DMS153 treated with DMSO at 0.1 percent for 48 hours (cell line): ENCODE measurements at regions not wholly inside any gene's neighbourhood (a gene's known extent, or its start where the extent isn't known, plus 50 kb on each side); places are given as distances from the start of the nearest gene placed in this dataset.
"Not testable (repeated sequence)": the region's sequence is repeated elsewhere in the genome, so short reads cannot be mapped to it uniquely, and the experiment has no call there.

Experiments used
- DNase-seq: peaks from one replicate; lab custom pipeline; 2025; ENCODE audit not compliant: unreplicated experiment; lab: John Stamatoyannopoulos, UW

DNA sequence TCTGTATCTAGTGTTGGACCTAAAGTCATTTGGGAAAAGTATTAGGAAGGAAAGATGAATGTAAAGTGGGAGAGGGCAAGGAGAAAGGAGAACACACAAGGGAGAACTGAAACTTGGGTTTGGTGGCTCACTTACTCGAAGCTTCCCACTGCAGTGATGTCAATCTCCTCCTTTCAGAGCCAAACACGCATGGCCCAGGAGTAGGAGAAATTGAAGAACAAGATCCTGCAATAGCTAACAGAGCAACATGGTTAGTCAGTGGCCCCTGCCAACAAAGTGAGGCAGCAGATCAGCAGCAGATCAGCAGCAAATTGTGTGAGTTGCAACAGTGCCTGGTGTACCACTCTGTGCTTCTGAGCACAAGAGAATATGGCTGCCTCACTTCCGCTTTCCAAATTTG, 366.4 kb downstream of the PSAT1 start:
- DNase-seq: no peak

DNA sequence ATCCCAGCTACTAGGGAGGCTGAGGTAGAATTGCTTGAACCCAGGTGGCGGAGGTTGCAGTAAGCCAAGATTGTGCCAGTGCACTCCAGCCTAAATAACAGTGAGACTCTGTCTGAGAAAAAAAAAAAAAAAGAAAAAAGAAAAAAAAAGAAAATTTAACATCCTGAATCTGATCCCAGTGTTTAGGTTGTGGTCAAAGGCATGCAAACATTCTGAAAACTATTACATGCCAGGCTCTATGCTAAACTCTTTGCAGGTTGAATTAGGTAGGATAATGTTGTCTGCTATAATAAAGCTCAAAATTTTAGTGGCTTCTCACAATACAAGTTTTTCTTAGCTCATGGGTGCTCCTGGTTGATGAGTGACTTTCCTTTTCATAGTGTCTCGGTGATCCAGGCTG, 367.4 kb downstream of the PSAT1 start:
- no peak for DNase-seq

- DNase-seq: no peak
Measured at GRCh38 chr9:78666818-78667414, 370.0 kb downstream of the PSAT1 start.

GRCh38 chr9:78668148-78668832, 371.4 kb downstream of the PSAT1 start:
- DNase-seq: no peak

- DNase-seq: no peak
Measured at GRCh38 chr9:78669591-78669990, 372.7 kb downstream of the PSAT1 start.

DNA sequence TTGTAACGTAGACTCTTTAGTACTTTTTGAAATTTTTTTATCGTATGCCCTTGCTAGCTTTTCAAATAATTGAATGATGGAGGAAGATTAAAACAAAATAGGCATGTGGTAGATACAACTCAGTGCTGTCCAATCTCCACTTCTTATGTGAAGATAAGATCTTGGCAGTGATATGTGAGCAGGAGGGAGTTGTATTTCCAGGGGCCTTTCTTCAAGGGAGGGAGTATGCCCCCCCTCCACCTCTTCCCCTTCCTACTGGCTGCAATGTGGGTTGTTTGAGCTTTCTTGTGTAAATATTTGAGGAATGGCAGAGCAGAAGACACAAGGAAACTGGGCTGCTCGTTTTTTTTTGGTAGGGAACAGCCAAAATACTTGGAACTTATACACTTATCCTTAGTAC, 374.9 kb downstream of the PSAT1 start:
- no peak for DNase-seq

DNA sequence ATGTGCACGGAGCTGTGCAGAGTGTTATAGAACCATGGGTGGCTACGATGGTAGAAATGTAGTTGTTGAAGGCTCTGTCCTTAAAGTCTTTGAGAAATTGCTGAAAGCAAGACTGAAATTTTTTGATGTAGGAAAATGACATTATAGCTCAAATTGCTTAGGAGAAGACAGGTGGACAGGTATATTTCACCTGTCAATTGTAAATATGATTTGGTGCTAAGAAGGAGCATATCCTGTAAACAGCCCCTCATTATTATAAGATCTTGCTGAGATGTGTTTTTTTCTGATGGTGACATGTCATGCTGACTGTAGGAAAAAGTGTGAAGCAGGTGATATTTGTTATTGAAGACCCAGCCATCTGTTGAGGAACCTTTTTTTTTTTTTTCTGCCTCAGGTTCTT, 377.9 kb downstream of the PSAT1 start:
- DNase-seq: no peak

DNA sequence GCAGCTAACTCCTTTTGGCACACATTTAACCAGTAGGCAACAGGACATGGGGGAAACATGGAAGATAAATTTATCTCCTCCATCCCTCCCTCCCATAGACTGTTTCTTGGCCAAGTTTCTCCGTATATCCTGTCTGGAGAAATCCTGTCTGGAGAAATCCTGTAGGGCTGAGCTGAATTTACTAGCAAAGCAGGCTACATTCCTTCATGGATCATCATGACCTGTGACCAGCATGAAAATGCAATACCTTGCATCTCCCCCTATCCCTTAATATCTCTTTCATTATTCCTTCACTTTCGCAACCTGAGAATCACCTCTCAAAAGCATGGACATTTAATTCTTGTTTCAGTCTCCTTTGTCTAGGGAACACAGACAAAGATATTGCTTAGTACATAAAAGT, 379.1 kb downstream of the PSAT1 start:
- DNase-seq: no peak

DNA sequence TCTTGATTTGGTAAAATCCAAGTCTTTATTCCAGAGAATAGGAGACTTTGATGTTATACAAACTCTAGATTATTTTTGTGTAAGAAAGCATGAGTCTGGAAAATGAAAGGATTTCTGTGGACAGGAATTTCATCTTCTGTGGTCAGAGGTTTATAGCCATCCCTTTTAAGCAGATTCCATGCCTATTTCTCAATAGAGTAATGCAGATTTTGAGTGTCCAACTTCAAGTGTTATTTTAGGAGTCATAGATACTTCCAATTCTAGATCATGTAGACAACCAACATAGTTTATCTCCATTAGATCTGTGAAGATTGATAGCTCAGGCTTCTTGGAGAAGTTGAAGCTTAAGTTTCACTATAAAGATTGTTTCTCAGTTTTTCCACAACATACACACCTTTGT, 379.7 kb downstream of the PSAT1 start:
- no peak for DNase-seq

DNA sequence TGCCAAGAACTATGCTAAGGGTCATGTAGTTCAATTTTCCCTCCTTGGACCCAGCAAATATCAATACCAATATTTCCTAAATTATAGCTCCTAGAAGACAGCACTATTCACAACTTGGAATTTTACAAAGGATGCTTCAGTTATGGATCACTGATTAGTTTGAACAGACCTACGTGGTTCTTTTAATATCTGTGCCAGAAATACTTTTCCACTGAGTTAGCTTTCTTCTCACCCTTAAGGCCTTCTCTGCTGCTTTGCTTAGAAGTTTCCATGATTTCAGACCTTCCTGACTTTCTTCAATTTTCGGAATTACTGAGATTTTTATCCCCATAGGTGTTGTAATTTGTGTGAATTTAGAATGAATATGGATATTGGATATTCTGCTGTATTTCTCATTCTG, 380.4 kb downstream of the PSAT1 start:
- no peak for DNase-seq

DNA sequence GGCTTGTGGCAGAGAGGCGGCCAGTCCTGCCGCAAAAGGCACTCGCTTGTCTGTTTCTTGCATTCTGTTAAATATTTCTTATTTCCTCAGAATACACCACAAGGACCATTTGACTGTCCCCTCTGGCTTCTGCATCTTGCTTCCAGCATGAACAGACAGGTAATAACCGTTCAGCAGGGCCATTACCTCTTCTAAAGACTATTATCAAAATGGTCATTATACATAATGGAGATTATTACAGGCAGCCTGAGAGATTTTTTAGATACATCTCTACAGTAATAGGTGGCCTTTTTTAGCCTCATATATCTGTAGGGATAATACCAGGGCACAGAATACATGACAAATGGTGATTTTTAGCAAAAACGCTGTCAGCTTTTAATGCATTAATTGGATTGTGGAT, 382.0 kb downstream of the PSAT1 start:
- DNase-seq: no peak

- no peak for DNase-seq
Measured at GRCh38 chr9:78680196-78680595, 383.3 kb downstream of the PSAT1 start.

DNA sequence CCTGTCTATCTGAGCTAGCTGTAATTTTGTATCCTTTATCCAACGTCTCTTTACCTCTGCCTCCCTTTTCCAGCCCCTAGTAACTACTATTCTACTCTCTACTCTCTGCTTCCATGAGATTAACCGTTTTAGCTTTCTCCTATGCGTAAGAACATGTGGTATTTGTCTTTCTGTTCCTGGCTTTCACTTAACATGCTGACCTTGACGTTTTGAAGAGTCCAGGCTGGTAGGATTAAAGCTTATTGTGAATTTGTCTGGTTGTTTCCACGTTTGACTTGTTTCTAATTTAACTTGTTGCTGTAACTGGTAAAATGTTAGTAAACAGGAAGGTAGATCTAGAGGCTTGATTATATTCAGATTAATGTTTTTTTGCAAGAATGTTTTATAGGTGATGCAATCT, 385.3 kb downstream of the PSAT1 start:
- no peak for DNase-seq

DNA sequence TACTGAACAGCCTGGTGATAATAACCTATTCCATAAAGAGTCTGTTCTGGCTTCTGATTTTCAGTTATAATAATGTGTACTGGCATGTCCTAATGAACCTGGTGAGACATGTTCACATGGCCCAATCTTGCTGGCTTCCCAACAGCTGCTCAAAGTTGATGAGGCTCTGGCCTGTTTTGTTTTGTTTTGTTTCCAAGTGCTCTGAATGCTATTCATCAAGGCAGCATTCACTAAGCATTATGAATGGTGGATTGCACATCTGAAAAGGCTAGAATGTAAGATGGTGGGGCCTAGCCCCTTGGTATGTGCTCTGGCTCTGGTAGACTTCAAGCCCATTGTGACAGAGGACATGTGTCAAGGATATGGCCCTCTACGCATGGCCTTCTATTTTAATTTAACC, 388.5 kb downstream of the PSAT1 start:
- no peak for DNase-seq

- DNase-seq: no peak
Measured at GRCh38 chr9:78688796-78689195, 391.9 kb downstream of the PSAT1 start.

GRCh38 chr9:78691542-78691941, 394.6 kb downstream of the PSAT1 start:
- DNase-seq: no peak

- DNase-seq: no peak
Measured at GRCh38 chr9:78692871-78693270, 395.9 kb downstream of the PSAT1 start.

DNA sequence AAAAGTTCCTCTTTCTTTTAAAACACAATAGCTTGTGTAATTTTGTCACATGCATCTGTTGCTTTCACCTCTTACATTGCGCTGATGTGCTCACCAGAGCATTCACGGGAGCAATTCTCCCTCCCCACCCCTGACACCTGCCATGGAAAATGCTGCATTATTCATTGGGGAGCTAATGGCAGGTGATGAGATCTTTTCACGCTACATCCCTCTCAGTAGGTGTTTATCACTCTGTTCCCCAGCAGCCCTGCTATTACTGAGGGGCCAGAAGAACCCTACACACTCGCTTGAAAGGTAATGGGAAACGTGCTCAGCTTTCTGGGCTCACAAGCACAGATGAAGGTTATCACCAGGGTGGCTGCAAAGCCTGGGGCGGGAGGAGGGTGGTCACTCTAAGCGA, 398.0 kb downstream of the PSAT1 start:
- DNase-seq: peak; percentile 16

DNA sequence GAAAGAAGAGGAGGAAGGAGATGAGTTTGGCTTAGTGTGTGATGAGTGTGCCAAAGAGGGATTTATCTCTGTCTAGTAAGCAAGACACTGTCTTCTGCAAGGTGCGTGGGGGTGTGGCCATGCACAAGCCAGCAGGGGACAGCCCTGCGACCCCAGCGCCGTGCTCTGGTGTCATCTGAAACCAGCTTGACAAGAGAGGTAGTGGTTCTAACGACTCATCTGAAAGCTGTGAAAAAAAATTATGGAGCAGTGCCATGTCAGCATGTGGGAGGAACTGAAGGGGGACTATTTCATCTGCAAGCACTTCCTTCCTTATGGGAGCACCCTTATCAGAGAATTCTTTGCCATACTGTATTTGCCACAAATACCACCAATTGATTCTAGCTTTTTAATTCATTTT, 398.6 kb downstream of the PSAT1 start:
- DNase-seq: peak; percentile 16

DNA sequence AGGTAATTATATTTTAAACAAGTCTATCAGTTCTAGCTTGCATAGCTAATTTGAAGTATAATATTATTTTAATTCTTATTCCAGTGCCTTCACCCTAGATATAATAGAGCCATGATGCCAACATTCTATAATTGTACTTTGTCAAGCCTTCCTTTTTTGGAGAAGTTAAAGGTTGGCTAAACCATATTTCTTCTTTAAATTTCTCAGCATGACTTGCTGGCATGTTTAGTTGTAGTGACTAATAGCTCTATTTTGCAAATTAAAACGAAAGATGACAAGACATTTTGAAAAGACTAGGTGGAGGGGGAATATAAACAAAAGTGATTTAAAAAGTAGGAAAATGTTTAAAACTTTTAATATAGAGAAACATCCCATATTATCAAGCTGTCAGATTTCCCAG, 400.7 kb downstream of the PSAT1 start:
- DNase-seq: no peak

DNA sequence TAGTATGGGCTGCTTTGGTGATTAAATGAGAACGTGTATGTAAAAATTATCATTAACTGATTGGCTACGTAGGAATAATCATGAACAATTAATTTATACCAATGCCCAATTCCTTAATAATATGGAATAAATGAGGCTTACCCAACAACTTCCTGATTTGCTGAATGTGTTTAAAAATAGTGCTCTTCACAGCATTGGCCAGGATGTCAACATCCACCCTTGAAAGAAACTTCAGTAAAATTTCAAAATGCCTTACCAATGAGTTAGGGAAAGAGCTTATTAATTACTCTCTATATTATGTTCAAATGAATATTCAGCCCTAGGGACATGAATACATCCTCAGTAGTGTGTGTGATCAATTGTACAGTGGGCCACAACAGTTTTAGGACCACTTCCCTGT, 401.4 kb downstream of the PSAT1 start:
- DNase-seq: no peak

GRCh38 chr9:78699217-78699616, 402.3 kb downstream of the PSAT1 start:
- DNase-seq: not testable (repeated sequence)

DNA sequence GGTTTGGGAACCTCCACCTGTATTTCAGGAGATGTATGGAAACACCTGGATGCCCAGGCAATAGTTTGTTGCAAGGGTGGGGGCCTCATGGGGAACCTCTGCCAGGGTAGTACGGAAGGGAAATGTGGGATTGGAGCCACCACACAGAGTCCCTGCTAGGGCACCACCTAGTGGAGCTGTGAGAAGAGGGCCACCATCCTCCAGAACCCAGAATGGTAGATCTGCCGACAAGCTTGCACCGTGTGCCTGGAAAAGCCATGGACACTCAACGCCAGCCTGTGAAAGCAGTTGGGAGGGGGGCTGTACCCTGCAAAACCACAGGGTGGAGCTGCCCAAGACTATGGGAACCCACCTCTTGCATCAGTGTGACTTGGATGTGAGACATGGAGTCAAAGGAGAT, 407.2 kb downstream of the PSAT1 start:
- DNase-seq: not testable (repeated sequence)
